Fibroblast of lung (primary cell): ENCODE measurements at regions not wholly inside any gene's neighbourhood (a gene's known extent, or its start where the extent isn't known, plus 50 kb on each side); places are given as distances from the start of the nearest gene placed in this dataset.

Experiments used
- EZH2 ChIP-seq: IDR thresholded peaks from 2 replicates; pipeline ENCODE4 v1.5.1; 2012; ENCODE audit warnings: low read length, control low read depth, mild to moderate bottlenecking; ENCODE audit errors: missing control alignments
- TF ChIP-seq, protein P1 (sequence below), 2 donors: IDR thresholded peaks in 1 of 2; conservative IDR thresholded peaks in 1 of 2; 1 replicate in 1 of 2; 2 replicates in 1 of 2; pipeline ENCODE4 v1.5.1; 2011 to 2012; ENCODE audit warnings: low read length in 2 of 2, control low read depth in 1 of 2, inconsistent platforms in 1 of 2, low read depth in 1 of 2, mild to moderate bottlenecking in 1 of 2

DNA sequence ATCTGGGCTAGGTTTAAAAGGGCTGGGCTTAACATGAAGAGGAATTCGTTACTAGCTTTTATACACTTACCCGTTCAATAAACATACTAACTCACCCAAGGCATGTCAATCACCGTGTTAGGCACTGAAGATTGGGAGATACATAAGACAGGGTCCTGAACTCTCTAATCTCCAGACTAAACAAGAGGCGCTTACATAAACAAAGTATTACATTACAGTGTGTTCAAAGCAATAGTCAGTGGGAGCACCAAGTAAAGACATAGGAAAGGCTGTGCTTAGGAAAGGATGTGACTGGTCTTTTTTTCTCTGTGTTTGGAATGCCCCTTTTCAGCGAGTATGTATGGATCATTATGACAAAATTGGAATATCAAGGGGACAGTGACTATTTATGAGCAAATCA, 203.6 kb upstream of the ADRA1B start:
- TF ChIP-seq, protein P1, sequence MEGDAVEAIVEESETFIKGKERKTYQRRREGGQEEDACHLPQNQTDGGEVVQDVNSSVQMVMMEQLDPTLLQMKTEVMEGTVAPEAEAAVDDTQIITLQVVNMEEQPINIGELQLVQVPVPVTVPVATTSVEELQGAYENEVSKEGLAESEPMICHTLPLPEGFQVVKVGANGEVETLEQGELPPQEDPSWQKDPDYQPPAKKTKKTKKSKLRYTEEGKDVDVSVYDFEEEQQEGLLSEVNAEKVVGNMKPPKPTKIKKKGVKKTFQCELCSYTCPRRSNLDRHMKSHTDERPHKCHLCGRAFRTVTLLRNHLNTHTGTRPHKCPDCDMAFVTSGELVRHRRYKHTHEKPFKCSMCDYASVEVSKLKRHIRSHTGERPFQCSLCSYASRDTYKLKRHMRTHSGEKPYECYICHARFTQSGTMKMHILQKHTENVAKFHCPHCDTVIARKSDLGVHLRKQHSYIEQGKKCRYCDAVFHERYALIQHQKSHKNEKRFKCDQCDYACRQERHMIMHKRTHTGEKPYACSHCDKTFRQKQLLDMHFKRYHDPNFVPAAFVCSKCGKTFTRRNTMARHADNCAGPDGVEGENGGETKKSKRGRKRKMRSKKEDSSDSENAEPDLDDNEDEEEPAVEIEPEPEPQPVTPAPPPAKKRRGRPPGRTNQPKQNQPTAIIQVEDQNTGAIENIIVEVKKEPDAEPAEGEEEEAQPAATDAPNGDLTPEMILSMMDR (conservative IDR thresholded peaks at IDR 0.05 in 1 of 2, IDR thresholded peaks at IDR 0.05 in 1 of 2; ENCODE audit: low read depth in 1 of 2, low read length in 2 of 2): no peak
- TF ChIP-seq EZH2: no peak
